Neural cell (in vitro differentiated cells): ENCODE measurements at regions not wholly inside any gene's neighbourhood (a gene's known extent, or its start where the extent isn't known, plus 50 kb on each side); places are given as distances from the start of the nearest gene placed in this dataset.

Experiments
- H2AFZ ChIP-seq: fragments of 200-600, 300-800 bp; sonication (generic), shearing (Covaris generic); 2 replicates; pipeline ENCODE4 v1.6.0; 2014; ENCODE audit warnings: low read depth, mild to moderate bottlenecking, antibody characterized with exemption, low read length, moderate library complexity
- H3F3A ChIP-seq: fragments of 200-600 bp; shearing (Covaris generic); 2 replicates; pipeline ENCODE4 v1.6.1; 2016; ENCODE audit warnings: mild to moderate bottlenecking, moderate library complexity, mixed read lengths, antibody characterized with exemption, low read length; ENCODE audit not compliant: insufficient read depth, poor library complexity, severe bottlenecking
- H3K27ac ChIP-seq: fragments of 200-600, 300-800 bp; sonication (generic), shearing (Covaris generic); 2 replicates; pipeline ENCODE4 v1.5.1; 2014; ENCODE audit warnings: mild to moderate bottlenecking, low read length, moderate library complexity
- H3K27me3 ChIP-seq: fragments of 300-800, 200-600 bp; sonication (generic), shearing (Covaris generic); 2 replicates; pipeline ENCODE4 v1.6.0; 2014; ENCODE audit warnings: mild to moderate bottlenecking, low read depth, low read length, moderate library complexity; ENCODE audit not compliant: insufficient read depth
- H3K36me3 ChIP-seq: fragments of 300-800, 200-600 bp; sonication (generic), shearing (Covaris generic); 2 replicates; pipeline ENCODE4 v1.5.1; 2014; ENCODE audit warnings: mild to moderate bottlenecking, antibody characterized with exemption, low read length, moderate library complexity; ENCODE audit not compliant: insufficient read depth
- H3K4me2 ChIP-seq: fragments of 300-800, 200-600 bp; sonication (generic), shearing (Covaris generic); 2 replicates; pipeline ENCODE4 v1.6.0; 2014; ENCODE audit warnings: mild to moderate bottlenecking, low read length
- H3K4me3 ChIP-seq: fragments of 300-800, 200-600 bp; sonication (generic), shearing (Covaris generic); 2 replicates; pipeline ENCODE4 v1.5.1; 2014; ENCODE audit warnings: mild to moderate bottlenecking, low read length, moderate library complexity
- H3K79me2 ChIP-seq: fragments of 200-600 bp; shearing (Covaris generic); replicated peaks from 2 replicates; pipeline ENCODE4 v1.6.0; 2014; ENCODE audit warnings: mild to moderate bottlenecking, low read length, moderate library complexity; ENCODE audit not compliant: insufficient read depth
- H3K9ac ChIP-seq: fragments of 300-800, 200-600 bp; sonication (generic), shearing (Covaris generic); 2 replicates; pipeline ENCODE4 v1.6.1; 2016; ENCODE audit warnings: mild to moderate bottlenecking, low read length, mixed read lengths
- H3K9me2 ChIP-seq: fragments of 200-600 bp; shearing (Covaris generic); 2 replicates; pipeline ENCODE4 v1.6.1; 2016; ENCODE audit warnings: mild to moderate bottlenecking, low read length, mixed read lengths; ENCODE audit not compliant: insufficient read depth
- H3K9me3 ChIP-seq: fragments of 200-600, 300-800 bp; sonication (generic), shearing (Covaris generic); 2 replicates; pipeline ENCODE4 v1.6.1; 2016; ENCODE audit warnings: mild to moderate bottlenecking, mixed run types, low read length, moderate library complexity, mixed read lengths
- H4K20me1 ChIP-seq: fragments of 200-600 bp; shearing (Covaris generic); 2 replicates; pipeline ENCODE4 v1.6.1; 2016; ENCODE audit warnings: mild to moderate bottlenecking, mixed run types; ENCODE audit not compliant: insufficient read depth
- EP300 ChIP-seq: fragments of 450-650 bp; conservative IDR thresholded peaks from 2 replicates; pipeline ENCODE4 v1.6.1; 2014; ENCODE audit warnings: antibody characterized with exemption, mild to moderate bottlenecking, moderate library complexity; ENCODE audit not compliant: poor library complexity, severe bottlenecking
- EZH2 ChIP-seq: fragments of 200-600, 300-800 bp; shearing (Covaris generic), sonication (generic); IDR thresholded peaks from 2 replicates; pipeline ENCODE4 v1.6.1; 2014; ENCODE audit warnings: antibody characterized with exemption, low read length, borderline replicate concordance, mild to moderate bottlenecking; ENCODE audit not compliant: insufficient read depth, poor library complexity, severe bottlenecking
- MXI1 ChIP-seq: fragments of 450-650 bp; conservative IDR thresholded peaks from 2 replicates; pipeline ENCODE4 v1.6.1; 2014; ENCODE audit warnings: antibody characterized with exemption, mild to moderate bottlenecking; ENCODE audit not compliant: poor library complexity, severe bottlenecking
- POLR2AphosphoS5 ChIP-seq: IDR thresholded peaks from 2 replicates; pipeline ENCODE4 v1.6.1; 2012
- RAD21 ChIP-seq: fragments of 450-650 bp; conservative IDR thresholded peaks from 2 replicates; pipeline ENCODE4 v1.6.1; 2014; ENCODE audit warnings: antibody characterized with exemption, mild to moderate bottlenecking, moderate library complexity
- SMC3 ChIP-seq: fragments of 450-650 bp; conservative IDR thresholded peaks from 2 replicates; pipeline ENCODE4 v1.6.1; 2014; ENCODE audit warnings: antibody characterized with exemption, mild to moderate bottlenecking, moderate library complexity; ENCODE audit not compliant: poor library complexity
- TAF1 ChIP-seq: IDR thresholded peaks from 2 replicates; pipeline ENCODE4 v1.6.1; 2012; ENCODE audit warnings: low read depth
- TF ChIP-seq, protein P1 (sequence below): IDR thresholded peaks from 2 replicates; pipeline ENCODE4 v1.6.1; 2012; ENCODE audit warnings: borderline replicate concordance
- TF ChIP-seq, protein P2 (sequence below): fragments of 450-650 bp; IDR thresholded peaks from 2 replicates; pipeline ENCODE4 v1.5.1; 2014; ENCODE audit warnings: antibody characterized with exemption, mild to moderate bottlenecking, moderate library complexity; ENCODE audit not compliant: poor library complexity, severe bottlenecking

DNA sequence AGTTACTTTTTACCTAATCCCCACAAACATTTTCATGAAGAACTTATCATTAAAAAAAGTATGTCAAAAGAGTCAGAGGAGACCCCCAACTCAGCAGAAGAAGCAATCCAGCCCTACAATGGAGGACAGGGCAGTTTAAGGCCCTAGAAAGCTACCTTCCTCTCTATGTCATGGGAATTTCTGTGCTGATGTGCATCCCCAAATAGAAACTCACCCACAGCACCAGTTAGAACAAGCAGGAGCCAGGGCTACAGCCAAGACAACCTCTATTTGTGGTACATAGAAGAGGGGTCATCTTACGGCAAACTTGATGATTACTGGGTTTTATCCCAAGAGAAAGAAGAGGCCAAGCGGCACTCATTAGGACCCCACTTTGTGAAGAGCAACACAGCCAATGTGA lies 160.9 kb upstream of the CCDC150 start:
- no peak overlapping the region for H3K4me3 ChIP-seq
- H3K9ac ChIP-seq = no peak overlapping the region
- H3K79me2 ChIP-seq = no peaks in the 10 kb centered on the region
- H3K4me2 ChIP-seq = no peak overlapping the region
- H3K9me2 ChIP-seq = no peaks in the 10 kb centered on the region
- no peak overlapping the region for H3K27ac ChIP-seq
- H3F3A ChIP-seq = no peaks in the 10 kb centered on the region
- H4K20me1 ChIP-seq = no peaks in the 10 kb centered on the region
- no peaks in the 10 kb centered on the region for H3K9me3 ChIP-seq
- H3K27me3 ChIP-seq = no peaks in the 10 kb centered on the region
- no peak overlapping the region for H2AFZ ChIP-seq
- TF ChIP-seq, protein P1, sequence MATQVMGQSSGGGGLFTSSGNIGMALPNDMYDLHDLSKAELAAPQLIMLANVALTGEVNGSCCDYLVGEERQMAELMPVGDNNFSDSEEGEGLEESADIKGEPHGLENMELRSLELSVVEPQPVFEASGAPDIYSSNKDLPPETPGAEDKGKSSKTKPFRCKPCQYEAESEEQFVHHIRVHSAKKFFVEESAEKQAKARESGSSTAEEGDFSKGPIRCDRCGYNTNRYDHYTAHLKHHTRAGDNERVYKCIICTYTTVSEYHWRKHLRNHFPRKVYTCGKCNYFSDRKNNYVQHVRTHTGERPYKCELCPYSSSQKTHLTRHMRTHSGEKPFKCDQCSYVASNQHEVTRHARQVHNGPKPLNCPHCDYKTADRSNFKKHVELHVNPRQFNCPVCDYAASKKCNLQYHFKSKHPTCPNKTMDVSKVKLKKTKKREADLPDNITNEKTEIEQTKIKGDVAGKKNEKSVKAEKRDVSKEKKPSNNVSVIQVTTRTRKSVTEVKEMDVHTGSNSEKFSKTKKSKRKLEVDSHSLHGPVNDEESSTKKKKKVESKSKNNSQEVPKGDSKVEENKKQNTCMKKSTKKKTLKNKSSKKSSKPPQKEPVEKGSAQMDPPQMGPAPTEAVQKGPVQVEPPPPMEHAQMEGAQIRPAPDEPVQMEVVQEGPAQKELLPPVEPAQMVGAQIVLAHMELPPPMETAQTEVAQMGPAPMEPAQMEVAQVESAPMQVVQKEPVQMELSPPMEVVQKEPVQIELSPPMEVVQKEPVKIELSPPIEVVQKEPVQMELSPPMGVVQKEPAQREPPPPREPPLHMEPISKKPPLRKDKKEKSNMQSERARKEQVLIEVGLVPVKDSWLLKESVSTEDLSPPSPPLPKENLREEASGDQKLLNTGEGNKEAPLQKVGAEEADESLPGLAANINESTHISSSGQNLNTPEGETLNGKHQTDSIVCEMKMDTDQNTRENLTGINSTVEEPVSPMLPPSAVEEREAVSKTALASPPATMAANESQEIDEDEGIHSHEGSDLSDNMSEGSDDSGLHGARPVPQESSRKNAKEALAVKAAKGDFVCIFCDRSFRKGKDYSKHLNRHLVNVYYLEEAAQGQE = no peak
- TF ChIP-seq POLR2AphosphoS5 (no peak), EP300 (no peak), EZH2 (no peak)
- H3K36me3 ChIP-seq = no peaks in the 10 kb centered on the region

DNA sequence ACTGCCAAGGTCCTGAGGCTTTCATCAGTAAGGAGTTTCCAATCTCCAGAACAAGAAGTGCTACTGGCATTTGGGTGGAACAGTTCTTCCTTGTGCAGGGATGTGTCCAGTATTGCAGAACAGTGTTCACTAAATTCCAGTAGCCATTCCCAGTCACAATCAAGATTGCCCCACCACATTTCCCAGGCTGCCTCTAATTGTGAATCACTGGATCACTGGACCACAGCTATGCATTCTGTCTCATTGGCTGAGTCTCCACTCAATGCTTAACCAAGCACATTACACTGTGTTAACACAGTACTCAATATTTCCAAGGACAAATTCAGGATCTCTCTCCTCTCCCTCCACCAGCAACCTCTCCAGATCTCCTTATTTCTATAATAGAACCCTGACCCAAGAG lies 160.2 kb upstream of the CCDC150 start:
- H4K20me1 ChIP-seq = no peaks in the 10 kb centered on the region
- H3K27ac ChIP-seq = no peak overlapping the region
- H3K4me3 ChIP-seq = no peak overlapping the region
- H3F3A ChIP-seq = no peaks in the 10 kb centered on the region
- H3K36me3 ChIP-seq = no peaks in the 10 kb centered on the region
- no peaks in the 10 kb centered on the region for H3K27me3 ChIP-seq
- H3K4me2 ChIP-seq = no peak overlapping the region
- no peak overlapping the region for H2AFZ ChIP-seq
- no peaks in the 10 kb centered on the region for H3K9me3 ChIP-seq
- H3K79me2 ChIP-seq = no peaks in the 10 kb centered on the region
- TF ChIP-seq EZH2 (no peak), TAF1 (no peak), EP300 (no peak), MXI1 (no peak), RAD21 (no peak), SMC3 (no peak), POLR2AphosphoS5 (no peak)
- TF ChIP-seq, protein P1 = no peak
- TF ChIP-seq, protein P2, sequence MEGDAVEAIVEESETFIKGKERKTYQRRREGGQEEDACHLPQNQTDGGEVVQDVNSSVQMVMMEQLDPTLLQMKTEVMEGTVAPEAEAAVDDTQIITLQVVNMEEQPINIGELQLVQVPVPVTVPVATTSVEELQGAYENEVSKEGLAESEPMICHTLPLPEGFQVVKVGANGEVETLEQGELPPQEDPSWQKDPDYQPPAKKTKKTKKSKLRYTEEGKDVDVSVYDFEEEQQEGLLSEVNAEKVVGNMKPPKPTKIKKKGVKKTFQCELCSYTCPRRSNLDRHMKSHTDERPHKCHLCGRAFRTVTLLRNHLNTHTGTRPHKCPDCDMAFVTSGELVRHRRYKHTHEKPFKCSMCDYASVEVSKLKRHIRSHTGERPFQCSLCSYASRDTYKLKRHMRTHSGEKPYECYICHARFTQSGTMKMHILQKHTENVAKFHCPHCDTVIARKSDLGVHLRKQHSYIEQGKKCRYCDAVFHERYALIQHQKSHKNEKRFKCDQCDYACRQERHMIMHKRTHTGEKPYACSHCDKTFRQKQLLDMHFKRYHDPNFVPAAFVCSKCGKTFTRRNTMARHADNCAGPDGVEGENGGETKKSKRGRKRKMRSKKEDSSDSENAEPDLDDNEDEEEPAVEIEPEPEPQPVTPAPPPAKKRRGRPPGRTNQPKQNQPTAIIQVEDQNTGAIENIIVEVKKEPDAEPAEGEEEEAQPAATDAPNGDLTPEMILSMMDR = no peak
- no peak overlapping the region for H3K9ac ChIP-seq
- H3K9me2 ChIP-seq = no peaks in the 10 kb centered on the region
